Stimulated activated CD4-positive, alpha-beta T cell treated with anti-CD3 and anti-CD28 coated beads, Interleukin-4, amount 100 ng/mL, for 48 hours (primary cell): ENCODE measurements at regions not wholly inside any gene's neighbourhood (a gene's known extent, or its start where the extent isn't known, plus 50 kb on each side); places are given as distances from the start of the nearest gene placed in this dataset.
"Not testable (repeated sequence)": the region's sequence is repeated elsewhere in the genome, so short reads cannot be mapped to it uniquely, and the experiment has no call there.

Source experiments
- DNase-seq, 2 donors: peaks; one replicate each; pipeline ENCODE4 v3.0.0-alpha.2; 2020; ENCODE audit warnings: low read depth in 2 of 2

DNA sequence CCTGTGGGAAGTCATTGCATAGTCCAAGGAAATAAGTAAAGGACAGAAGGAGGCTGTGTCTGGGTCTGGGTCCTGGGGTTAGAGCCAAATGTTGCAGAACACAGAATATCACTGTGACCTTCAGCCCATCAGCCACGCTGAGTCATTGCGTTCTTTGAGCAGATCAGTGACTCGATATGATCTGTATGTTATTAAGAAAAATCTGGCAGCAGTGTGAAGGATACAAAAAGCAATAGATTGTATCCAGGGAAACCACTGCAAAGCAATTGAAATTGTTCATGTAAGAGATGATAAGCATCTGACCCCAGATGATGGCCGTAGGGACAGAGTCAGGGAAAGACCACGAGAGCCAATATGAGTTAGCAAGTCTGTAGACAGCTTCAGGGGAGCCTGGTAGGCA is 1575.1 kb upstream of the SLC10A2 start:
- no peak for DNase-seq

- no peak for DNase-seq
Measured at GRCh38 chr13:104635879-104636278, 1569.7 kb upstream of the SLC10A2 start.

DNA sequence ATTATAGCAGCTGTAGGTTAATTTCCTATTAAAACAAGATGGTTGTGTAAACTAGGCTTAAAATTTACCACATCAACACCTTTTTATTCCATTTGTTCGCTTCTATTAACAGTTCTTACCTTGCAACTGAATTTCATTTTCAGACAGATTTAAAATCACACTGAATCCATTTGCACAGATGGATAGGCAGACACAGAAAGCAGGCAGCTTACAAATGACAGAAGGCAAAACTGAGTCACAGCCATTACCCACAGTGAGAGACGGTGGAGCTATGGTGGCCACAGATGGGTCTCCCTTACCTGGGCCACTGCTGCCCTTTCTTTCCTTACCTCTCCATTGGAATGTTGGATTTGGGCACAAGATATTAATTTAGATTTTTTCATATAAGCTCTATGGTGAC is 1567.8 kb upstream of the SLC10A2 start:
- DNase-seq: no peak

DNA sequence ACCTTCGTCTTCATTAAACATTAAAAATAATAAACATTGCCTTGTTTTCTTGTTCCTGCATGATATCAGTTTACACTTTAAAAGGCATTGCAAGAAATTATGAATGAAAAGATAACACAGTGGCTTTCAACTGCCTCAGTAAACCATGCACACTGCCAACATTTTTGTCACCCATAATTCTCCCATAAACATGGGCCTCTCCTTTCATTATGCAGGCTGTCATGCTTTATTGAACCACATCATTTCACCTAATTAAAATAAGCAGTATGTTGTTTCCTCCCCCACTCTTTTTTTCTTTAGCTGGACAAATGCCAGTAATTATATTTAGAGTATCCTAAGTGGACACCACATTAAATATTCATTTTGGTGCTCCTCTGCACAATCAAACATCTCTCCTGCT is 1566.5 kb upstream of the SLC10A2 start:
- DNase-seq: no peak

GRCh38 chr13:104625201-104625600 is 1559.0 kb upstream of the SLC10A2 start:
- DNase-seq: no peak

DNA sequence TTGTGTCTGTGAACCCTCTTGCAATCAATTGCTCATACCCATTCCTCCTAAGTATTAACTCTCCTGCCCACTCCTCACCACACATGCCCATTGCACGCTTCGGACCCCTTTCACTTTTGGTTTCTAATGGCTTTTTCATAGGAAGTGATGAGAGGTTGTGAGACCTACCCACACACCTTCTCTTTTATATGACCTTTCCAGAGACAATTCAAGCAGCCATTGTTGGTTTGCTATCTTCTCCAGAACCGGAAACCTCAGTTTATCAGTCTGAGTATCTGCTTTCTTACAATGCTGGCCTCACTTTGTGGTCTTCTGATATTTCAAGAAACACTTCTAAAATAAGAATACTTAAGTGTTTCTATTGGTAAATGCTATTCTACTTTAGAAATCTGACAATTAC is 1550.8 kb upstream of the SLC10A2 start:
- DNase-seq: no peak

GRCh38 chr13:104614361-104615145 is 1548.3 kb upstream of the SLC10A2 start:
- DNase-seq: no peak

DNA sequence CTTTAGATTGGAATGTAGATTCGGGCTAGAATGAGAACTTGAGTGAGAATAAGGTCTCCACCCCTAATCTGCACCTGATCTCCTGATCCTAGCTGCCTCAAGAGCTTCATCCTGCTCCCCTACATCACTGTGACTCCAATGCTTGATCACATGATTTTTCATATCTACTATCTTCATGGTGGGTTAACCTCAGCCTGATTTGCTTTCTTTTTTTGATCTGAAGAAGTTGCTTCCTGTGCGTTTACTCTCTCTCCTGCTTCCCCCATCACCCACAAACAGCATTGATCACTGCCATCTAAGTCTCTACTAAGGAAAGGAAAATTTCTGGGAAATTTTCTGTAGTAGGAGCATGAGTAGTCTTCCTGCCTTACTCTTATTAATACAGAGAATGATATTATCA is 1542.1 kb upstream of the SLC10A2 start:
- DNase-seq: no peak

- not testable (repeated sequence) for DNase-seq
Measured at GRCh38 chr13:104605435-104605834, 1539.2 kb upstream of the SLC10A2 start.

DNA sequence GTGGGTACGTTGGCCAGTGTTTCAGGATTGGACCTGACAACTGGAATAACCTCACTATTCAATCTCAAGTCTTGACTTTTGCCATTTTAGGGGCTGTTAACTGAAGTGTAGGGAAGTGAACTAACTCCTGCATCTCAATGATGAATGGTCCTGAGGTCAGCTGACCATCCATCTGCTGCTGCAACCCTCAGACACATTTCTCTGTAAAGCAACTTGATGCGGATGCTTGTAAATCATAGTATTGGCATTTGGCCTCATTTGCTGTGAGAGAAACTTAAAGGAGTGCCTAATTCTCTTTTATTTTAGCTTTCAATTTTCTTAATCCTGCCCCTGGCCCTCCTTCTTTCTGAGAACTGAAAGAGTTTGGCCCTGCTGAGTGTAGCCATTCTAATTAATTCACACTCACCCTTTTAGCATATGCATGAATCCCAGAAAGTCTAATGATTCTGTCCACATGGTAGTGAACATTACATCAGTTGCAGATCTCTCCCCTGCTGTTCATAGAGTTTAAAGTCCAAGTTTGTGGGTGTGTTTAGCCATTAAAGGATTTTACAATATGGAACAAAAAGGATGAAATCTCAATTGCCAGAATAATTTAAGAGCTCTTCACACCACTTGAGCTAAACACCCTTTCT is 1531.4 kb upstream of the SLC10A2 start:
- DNase-seq: no peak

- DNase-seq: no peak
Measured at GRCh38 chr13:104595511-104595910, 1529.3 kb upstream of the SLC10A2 start.

- no peak for DNase-seq
Measured at GRCh38 chr13:104594806-104595205, 1528.6 kb upstream of the SLC10A2 start.

GRCh38 chr13:104593693-104594092 is 1527.5 kb upstream of the SLC10A2 start:
- no peak for DNase-seq

- no peak for DNase-seq
Measured at GRCh38 chr13:104593251-104593576, 1527.0 kb upstream of the SLC10A2 start.

DNA sequence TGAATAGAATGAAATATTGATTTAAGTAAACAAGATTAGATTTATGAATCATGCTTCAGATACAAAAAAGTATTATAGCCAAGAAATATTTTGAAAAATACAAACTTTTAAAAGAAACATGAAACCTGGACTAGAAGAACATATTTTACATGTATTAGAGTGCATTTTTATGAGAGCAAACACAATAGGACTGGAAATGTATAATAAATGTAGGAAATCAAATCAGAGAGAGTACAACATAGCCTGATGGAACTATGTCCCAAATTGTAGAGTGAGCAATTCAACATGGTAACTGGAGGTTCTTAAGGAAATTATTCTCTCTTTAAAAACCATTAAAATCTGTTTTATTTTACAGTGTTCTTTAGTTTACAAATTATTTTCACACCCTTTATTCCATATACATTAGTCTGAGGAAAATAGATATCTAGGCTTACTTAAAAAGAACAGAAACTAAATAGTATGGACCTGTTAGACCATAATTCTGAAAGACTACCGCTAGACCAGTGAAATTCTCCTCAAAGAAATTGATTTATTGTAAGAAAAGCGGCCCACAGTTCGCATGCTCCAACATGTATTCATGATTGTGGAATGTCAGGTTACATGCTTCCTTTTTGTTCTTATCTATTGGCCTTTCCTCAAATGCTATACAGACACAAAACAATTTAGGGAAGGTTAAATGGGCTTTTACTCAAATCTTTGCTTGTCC is 1526.5 kb upstream of the SLC10A2 start:
- DNase-seq: no peak

- no peak for DNase-seq
Measured at GRCh38 chr13:104592127-104592526, 1525.9 kb upstream of the SLC10A2 start.

DNA sequence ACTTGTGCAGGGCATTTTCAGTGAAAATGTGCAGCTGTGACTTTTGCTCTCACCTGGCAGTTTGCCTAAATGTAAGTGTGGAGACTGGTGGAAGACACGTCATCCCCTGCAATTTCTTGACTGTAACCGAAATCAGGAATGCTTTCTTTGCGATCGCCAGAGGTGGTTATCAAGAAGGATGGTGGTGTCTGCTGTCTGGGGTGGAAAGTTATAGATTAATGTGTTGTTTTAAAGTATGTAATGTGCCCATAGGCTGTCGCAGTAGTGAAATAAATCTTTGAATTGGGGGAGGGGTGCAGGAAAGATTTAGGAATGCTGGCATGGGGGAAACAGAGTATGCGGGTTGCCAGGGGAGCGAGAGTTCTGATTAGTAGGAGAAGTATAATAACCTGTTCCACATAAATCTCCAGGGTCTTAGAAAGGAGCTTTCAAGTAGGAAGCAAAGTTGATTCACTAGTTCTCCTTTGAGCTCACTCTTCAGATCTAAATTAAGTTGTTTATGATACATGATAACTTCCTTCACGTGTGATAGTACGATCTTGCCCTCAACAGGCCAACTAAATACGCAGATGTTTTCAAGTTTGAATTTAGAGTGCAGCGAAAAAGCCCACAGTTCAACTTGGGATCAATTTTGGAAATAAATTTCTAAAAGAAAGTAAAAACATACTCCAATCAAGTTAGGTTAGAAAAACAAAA is 1520.0 kb upstream of the SLC10A2 start:
- no peak for DNase-seq

GRCh38 chr13:104584481-104584880 is 1518.3 kb upstream of the SLC10A2 start:
- DNase-seq: no peak

- no peak for DNase-seq
Measured at GRCh38 chr13:104580931-104581330, 1514.7 kb upstream of the SLC10A2 start.

DNA sequence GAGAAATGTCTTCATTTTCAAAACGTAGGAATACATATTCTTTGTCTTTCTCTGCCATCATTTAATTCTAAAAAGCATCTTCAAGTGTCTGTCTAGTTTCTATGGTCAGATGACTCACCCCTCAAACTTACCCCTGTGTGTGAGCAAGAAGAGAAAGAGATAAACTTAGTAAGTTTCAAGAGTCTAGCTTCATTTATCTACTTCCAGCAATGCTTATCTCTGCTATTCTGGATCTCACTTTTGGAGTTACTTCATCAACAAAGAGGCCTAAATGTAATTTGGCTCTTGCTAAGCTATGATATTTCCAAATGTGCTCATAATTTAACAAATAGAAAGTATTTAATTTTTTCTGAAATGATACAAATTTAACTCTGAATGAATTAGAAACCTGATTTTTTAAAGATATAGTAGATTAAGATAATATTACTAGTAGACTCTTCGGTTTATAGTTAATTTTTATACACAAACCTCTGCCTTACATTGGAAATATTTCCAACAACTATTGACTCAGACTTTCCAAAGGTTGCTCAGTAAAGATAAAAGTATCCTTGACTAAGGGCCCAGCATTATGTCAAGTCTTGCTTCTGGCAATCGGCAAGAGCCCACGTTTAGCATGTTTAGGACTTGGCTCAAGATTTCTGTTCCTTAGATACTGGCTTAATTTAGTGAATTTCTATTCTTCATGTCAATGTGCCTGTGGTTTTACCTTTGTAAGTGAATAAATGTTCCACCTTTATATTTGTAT is 1511.0 kb upstream of the SLC10A2 start:
- DNase-seq: no peak

- no peak for DNase-seq
Measured at GRCh38 chr13:104571893-104572229, 1505.6 kb upstream of the SLC10A2 start.
